ENCODE measurements at regions not wholly inside any gene's neighbourhood (a gene's known extent, or its start where the extent isn't known, plus 50 kb on each side); places are given as distances from the start of the nearest gene placed in this dataset.
A peak's percentile ranks its signal among the peaks of the same experiment; 100 is the strongest.

DNA sequence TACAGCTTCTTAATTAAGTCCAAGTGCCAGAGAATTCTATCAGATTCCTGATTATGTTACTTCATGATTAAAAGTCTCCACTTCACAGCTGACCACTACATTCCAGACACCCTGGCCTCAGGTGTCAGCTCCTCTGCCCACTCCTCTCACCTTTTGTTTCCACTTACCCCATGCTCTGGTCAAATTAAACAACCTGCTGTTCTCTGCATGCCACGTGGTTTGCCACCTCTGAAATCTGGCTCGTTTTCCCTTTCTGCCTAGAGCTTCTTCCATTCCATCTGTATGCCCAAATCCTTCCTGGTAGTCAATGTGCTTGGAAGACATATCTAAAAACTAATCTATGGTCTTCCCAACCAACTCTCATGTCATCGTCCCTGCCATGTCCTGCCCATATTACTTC is 158.6 kb downstream of the ICE1 start:
- Histone ChIP-seq H3K4me1 (peaks cover 0 to 41% (median 31%) of the 10 kb centered on the region in 4 donors), H3K9me3 (no peaks in the 10 kb centered on the region), H3K27ac (replicated peaks in 1 of 4) (no peak overlapping the region), H3K4me3 (no peak overlapping the region), H3K27me3 (no peaks in the 10 kb centered on the region), H3K36me3 (no peaks in the 10 kb centered on the region)
- peak; percentile 17 for DNase-seq (ENCODE audit: extremely low spot score)
- intact Hi-C loops (cut with DNase I), result no loop called here
- TF ChIP-seq POLR2AphosphoS5 (IDR thresholded peaks at IDR 0.05), result no peak
- 81% methylated on average over 3 of the region's 3 CpGs for WGBS

DNA sequence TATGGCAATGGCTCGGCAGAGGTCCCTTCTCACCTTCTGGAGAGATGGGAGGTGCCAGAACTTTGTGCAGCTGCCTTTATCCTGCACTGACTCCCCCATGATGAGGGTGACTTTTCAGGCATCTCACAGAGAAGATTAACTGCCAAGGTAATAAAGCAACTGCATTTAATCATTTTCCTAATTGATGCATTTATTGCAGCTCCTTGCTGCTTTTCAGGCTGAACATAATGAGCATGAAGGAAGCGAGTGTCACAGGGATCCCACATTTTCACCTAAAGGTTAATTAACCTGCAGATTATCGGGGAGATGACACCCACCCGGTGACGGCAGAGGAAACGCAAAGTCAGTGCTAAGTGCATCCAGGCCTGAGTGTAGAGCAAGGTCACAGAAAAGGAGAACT is 154.3 kb downstream of the ICE1 start:
- Histone ChIP-seq H3K4me3 (no peak overlapping the region), H3K4me1 (peaks cover 5 to 46% (median 42%) of the 10 kb centered on the region in 4 donors), H3K27me3 (no peaks in the 10 kb centered on the region), H3K27ac (replicated peaks in 1 of 4) (no peak overlapping the region), H3K36me3 (no peaks in the 10 kb centered on the region), H3K9me3 (no peaks in the 10 kb centered on the region)
- intact Hi-C loops (cut with DNase I), result no loop called here
- no peak for DNase-seq (ENCODE audit: extremely low spot score)
- WGBS, result 86% methylated on average over 6 of the region's 6 CpGs
- TF ChIP-seq POLR2A (IDR thresholded peaks at IDR 0.05; ENCODE audit: low read depth), result no peak
- TF ChIP-seq POLR2AphosphoS5 (IDR thresholded peaks at IDR 0.05), result no peak
- TF ChIP-seq, protein P1, sequence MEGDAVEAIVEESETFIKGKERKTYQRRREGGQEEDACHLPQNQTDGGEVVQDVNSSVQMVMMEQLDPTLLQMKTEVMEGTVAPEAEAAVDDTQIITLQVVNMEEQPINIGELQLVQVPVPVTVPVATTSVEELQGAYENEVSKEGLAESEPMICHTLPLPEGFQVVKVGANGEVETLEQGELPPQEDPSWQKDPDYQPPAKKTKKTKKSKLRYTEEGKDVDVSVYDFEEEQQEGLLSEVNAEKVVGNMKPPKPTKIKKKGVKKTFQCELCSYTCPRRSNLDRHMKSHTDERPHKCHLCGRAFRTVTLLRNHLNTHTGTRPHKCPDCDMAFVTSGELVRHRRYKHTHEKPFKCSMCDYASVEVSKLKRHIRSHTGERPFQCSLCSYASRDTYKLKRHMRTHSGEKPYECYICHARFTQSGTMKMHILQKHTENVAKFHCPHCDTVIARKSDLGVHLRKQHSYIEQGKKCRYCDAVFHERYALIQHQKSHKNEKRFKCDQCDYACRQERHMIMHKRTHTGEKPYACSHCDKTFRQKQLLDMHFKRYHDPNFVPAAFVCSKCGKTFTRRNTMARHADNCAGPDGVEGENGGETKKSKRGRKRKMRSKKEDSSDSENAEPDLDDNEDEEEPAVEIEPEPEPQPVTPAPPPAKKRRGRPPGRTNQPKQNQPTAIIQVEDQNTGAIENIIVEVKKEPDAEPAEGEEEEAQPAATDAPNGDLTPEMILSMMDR (IDR thresholded peaks at IDR 0.05), result no peak
- no peak for TF ChIP-seq EP300 (IDR thresholded peaks at IDR 0.05)

DNA sequence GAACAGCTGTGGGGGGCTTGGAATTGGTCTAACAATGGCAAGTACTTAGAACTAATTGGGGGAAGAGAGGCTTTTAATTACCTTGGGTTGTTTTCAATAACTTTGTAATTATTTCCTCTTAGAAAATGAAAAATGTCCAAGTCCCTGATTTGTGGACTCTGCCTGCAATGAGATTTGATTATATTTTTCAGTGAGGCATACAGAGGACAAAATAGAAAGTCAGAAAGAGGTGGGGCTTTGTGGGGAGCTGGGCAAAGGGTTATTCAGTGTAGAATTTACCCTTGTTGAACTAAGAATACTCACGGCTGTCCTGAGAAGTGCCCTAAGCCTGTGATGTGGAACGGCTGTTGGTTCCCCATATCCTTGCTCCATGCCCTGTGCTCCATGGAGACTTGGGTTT is 153.0 kb downstream of the ICE1 start:
- intact Hi-C loops (cut with DNase I), result no loop called here
- TF ChIP-seq POLR2A (IDR thresholded peaks at IDR 0.05; ENCODE audit: low read depth) (no peak), POLR2AphosphoS5 (IDR thresholded peaks at IDR 0.05) (no peak), EP300 (IDR thresholded peaks at IDR 0.05) (no peak)
- TF ChIP-seq, protein P1 (IDR thresholded peaks at IDR 0.05), result no peak
- Histone ChIP-seq H3K27me3 (no peaks in the 10 kb centered on the region), H3K36me3 (no peaks in the 10 kb centered on the region), H3K4me1 (peaks cover 5 to 51% (median 44%) of the 10 kb centered on the region in 4 donors), H3K9me3 (no peaks in the 10 kb centered on the region), H3K27ac (replicated peaks in 1 of 4) (no peak overlapping the region), H3K4me3 (no peak overlapping the region)
- DNase-seq (ENCODE audit: extremely low spot score), result no peak
- WGBS, result 78% methylated on average over 2 of the region's 2 CpGs

DNA sequence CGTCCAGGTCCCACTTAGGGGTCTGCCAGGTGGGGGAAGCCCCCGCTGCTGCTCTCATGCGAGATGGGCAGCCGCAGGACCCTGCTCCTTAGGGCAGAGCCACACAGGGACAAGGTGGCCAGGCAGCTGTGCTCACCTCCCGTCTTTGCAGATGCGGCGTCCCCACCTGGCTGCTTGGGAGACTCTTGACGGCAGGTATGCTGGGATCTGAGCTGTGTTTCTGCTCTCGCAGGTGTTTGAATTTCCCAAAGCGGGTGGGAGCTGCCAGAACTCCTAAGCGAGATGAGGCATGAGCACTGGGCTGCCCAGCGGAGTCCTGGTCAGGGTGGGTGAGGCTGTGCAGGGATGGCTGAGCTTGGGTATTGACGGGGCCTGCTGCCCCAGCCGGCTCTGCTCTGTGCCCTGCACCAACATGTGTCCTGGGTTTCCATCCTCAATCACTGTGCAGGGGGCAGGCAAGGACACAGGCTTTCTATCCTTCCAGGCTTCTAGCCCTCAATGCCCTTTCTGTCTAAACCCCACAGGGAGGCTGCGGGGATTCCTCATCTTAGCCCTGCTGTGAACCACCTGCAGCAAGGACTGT is 151.4 kb downstream of the ICE1 start:
- Histone ChIP-seq H3K27me3 (no peaks in the 10 kb centered on the region), H3K4me3 (peak overlapping the region in 2 of 4 donors; percentile 26 to 38), H3K9me3 (no peaks in the 10 kb centered on the region), H3K36me3 (no peaks in the 10 kb centered on the region), H3K27ac (replicated peaks in 1 of 4) (peak overlapping the region; percentile 84 to 92 (median 90)), H3K4me1 (peaks cover 5 to 36% (median 32%) of the 10 kb centered on the region in 4 donors)
- no peak for TF ChIP-seq POLR2AphosphoS5 (IDR thresholded peaks at IDR 0.05)
- TF ChIP-seq EP300 (IDR thresholded peaks at IDR 0.05), result no peak
- TF ChIP-seq, protein P1 (IDR thresholded peaks at IDR 0.05), result no peak
- no peak for TF ChIP-seq POLR2A (IDR thresholded peaks at IDR 0.05; ENCODE audit: low read depth)
- intact Hi-C loops (cut with DNase I), result loop anchor here (5.0 kb wide), 1 partner anchor 63 kb away; no protein-coding TSS in a partner anchor
- no peak for DNase-seq (ENCODE audit: extremely low spot score)
- WGBS, result 83% methylated on average over 7 of the region's 15 CpGs

DNA sequence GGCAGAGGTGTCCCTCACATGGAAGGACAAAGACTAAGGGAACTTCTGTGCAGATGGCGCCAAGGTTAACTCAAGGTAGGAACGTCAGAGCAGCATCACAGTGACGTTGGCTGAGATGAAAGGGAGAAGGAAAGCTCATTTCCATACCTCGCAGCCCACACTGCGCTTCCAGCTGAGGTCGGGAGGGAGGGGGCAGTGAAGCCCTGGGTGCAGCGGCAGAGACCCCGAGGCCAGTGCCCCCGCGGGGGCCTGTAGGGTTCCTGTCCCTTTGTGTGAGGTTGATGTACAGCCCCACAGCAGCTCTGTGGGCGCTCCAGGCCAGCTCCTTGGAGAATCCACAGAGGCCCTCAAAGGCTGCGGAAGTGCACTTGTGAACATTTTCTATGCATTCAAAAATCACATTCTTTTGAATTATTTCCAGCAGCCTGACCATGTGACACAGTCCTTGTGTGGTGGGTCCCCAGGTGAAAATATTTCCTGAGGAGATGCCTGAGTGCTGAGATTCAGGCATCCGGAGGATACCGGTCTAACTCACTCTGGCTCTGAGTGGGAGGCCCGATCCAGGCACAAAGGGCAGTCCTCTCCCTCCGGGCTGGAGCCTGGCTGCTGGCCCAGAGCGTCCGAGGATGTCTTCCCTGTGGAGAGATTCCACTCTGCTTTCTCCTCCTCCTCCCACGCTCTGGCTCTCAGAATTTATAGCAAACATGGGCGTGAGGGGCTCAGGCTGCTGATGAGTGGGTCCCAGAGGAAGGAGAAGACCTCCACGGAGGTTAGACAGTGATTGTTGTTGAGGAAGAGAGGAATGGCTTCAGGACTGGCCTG is 150.7 kb downstream of the ICE1 start:
- DNase-seq (ENCODE audit: extremely low spot score), result peak; percentile 90
- WGBS, result 35% methylated on average over 14 of the region's 21 CpGs
- Histone ChIP-seq H3K4me1 (peaks cover 5 to 33% (median 29%) of the 10 kb centered on the region in 4 donors), H3K9me3 (no peaks in the 10 kb centered on the region), H3K27me3 (no peaks in the 10 kb centered on the region), H3K27ac (replicated peaks in 1 of 4) (peak overlapping the region; percentile 84 to 92 (median 90)), H3K36me3 (no peaks in the 10 kb centered on the region), H3K4me3 (peak overlapping the region; percentile 26 to 38 (median 32))
- TF ChIP-seq POLR2AphosphoS5 (IDR thresholded peaks at IDR 0.05) (peak; percentile 58 to 70), EP300 (IDR thresholded peaks at IDR 0.05) (peak; percentile 29)
- TF ChIP-seq, protein P1 (IDR thresholded peaks at IDR 0.05), result no peak
- intact Hi-C loops (cut with DNase I), result loop anchor here (5.0 kb wide), 1 partner anchor 64 kb away; no protein-coding TSS in a partner anchor
